Loucy (cell line): ENCODE measurements at regions not wholly inside any gene's neighbourhood (a gene's known extent, or its start where the extent isn't known, plus 50 kb on each side); places are given as distances from the start of the nearest gene placed in this dataset.

Source experiments
- H2AFZ ChIP-seq: fragments of 200-600 bp; sonication (generic); 2 replicates; pipeline ENCODE4 v1.6.0; 2016; ENCODE audit warnings: antibody characterized with exemption, mild to moderate bottlenecking, low read length, moderate library complexity
- H3F3A ChIP-seq: fragments of 200-600 bp; 2 replicates; pipeline ENCODE4 v1.6.0; 2016; ENCODE audit warnings: antibody characterized with exemption, low read depth, mild to moderate bottlenecking
- H3K27me3 ChIP-seq: fragments of 200-600 bp; sonication (generic); 2 replicates; pipeline ENCODE4 v1.6.1; 2014; ENCODE audit warnings: low read length, mild to moderate bottlenecking; ENCODE audit not compliant: insufficient read depth, poor library complexity, severe bottlenecking
- H3K36me3 ChIP-seq: fragments of 200-600 bp; sonication (generic); 2 replicates; pipeline ENCODE4 v1.6.1; 2016; ENCODE audit warnings: low read length; ENCODE audit not compliant: insufficient read depth
- H3K4me1 ChIP-seq: fragments of 200-600 bp; sonication (generic); 2 replicates; pipeline ENCODE4 v1.5.1; 2014; ENCODE audit warnings: low read length, mild to moderate bottlenecking; ENCODE audit not compliant: insufficient read depth, poor library complexity, severe bottlenecking
- H3K4me2 ChIP-seq: fragments of 200-600 bp; sonication (generic); 2 replicates; pipeline ENCODE4 v1.6.0; 2014; ENCODE audit warnings: antibody characterized with exemption, low read length, low read depth, mild to moderate bottlenecking; ENCODE audit not compliant: poor library complexity, severe bottlenecking
- H3K4me3 ChIP-seq: fragments of 200-600 bp; sonication (generic); 2 replicates; pipeline ENCODE4 v1.5.1; 2014; ENCODE audit warnings: low read length, mild to moderate bottlenecking, mixed read lengths; ENCODE audit not compliant: poor library complexity, severe bottlenecking
- H3K79me2 ChIP-seq: fragments of 200-600 bp; sonication (generic); 2 replicates; pipeline ENCODE4 v1.6.1; 2014; ENCODE audit warnings: low read length; ENCODE audit not compliant: insufficient read depth
- H3K9ac ChIP-seq: fragments of 200-600 bp; sonication (generic); 2 replicates; pipeline ENCODE4 v1.6.0; 2014; ENCODE audit warnings: mild to moderate bottlenecking, low read depth, low read length, moderate library complexity; ENCODE audit not compliant: poor library complexity, severe bottlenecking
- H3K9me2 ChIP-seq: fragments of 200-600 bp; sonication (generic); replicated peaks from 2 replicates; pipeline ENCODE4 v1.6.1; 2016; ENCODE audit warnings: low read depth, low read length, mixed read lengths
- H3K9me3 ChIP-seq: fragments of 200-600 bp; sonication (generic); 2 replicates; pipeline ENCODE4 v1.6.1; 2014; ENCODE audit warnings: mild to moderate bottlenecking, antibody characterized with exemption, low read length, low read depth; ENCODE audit not compliant: insufficient read depth
- H4K20me1 ChIP-seq: fragments of 200-600 bp; sonication (generic); 2 replicates; pipeline ENCODE4 v1.6.0; 2014; ENCODE audit warnings: antibody characterized with exemption, low read length, mild to moderate bottlenecking; ENCODE audit not compliant: insufficient read depth, poor library complexity, severe bottlenecking
- CTCF ChIP-seq: fragments of 200-600 bp; sonication (generic); conservative IDR thresholded peaks from 2 replicates; pipeline ENCODE4 v1.5.1; 2014; ENCODE audit warnings: mild to moderate bottlenecking, antibody characterized with exemption, low read length
- EZH2phosphoT487 ChIP-seq: fragments of 200-600 bp; IDR thresholded peaks from 2 replicates; pipeline ENCODE4 v1.6.1; 2018; ENCODE audit warnings: antibody characterized with exemption, mild to moderate bottlenecking, moderate library complexity, borderline replicate concordance

GRCh38 chr11:42890773-42891172, 421.0 kb upstream of the API5 start:
- TF ChIP-seq EZH2phosphoT487: no peak
- no peak for TF ChIP-seq CTCF
- no peaks in the 10 kb centered on the region for H3K9me3 ChIP-seq
- H3K9ac ChIP-seq: no peak overlapping the region
- H3K27me3 ChIP-seq: no peaks in the 10 kb centered on the region
- no peak overlapping the region for H3K4me3 ChIP-seq
- H3K79me2 ChIP-seq: no peaks in the 10 kb centered on the region
- no peaks in the 10 kb centered on the region for H3K4me1 ChIP-seq
- H3K36me3 ChIP-seq: no peaks in the 10 kb centered on the region
- H3K4me2 ChIP-seq: no peak overlapping the region
- no peaks in the 10 kb centered on the region for H3K9me2 ChIP-seq
- no peaks in the 10 kb centered on the region for H3F3A ChIP-seq
- H2AFZ ChIP-seq: no peak overlapping the region
- H4K20me1 ChIP-seq: no peaks in the 10 kb centered on the region

- Histone ChIP-seq H3K4me2 (no peak overlapping the region), H3K9ac (no peak overlapping the region), H3K27me3 (no peaks in the 10 kb centered on the region), H3K36me3 (no peaks in the 10 kb centered on the region), H3K9me2 (no peaks in the 10 kb centered on the region), H3K9me3 (no peaks in the 10 kb centered on the region), H3K79me2 (no peaks in the 10 kb centered on the region), H3K4me1 (no peaks in the 10 kb centered on the region), H2AFZ (no peak overlapping the region), H4K20me1 (no peaks in the 10 kb centered on the region), H3F3A (no peaks in the 10 kb centered on the region), H3K4me3 (no peak overlapping the region)
- TF ChIP-seq EZH2phosphoT487 (no peak), CTCF (no peak)
Measured at GRCh38 chr11:42901084-42901483, 410.7 kb upstream of the API5 start.

GRCh38 chr11:42906226-42906625, 405.6 kb upstream of the API5 start:
- no peak overlapping the region for H3K4me3 ChIP-seq
- no peak overlapping the region for H3K4me2 ChIP-seq
- no peak overlapping the region for H3K9ac ChIP-seq
- no peaks in the 10 kb centered on the region for H3K79me2 ChIP-seq
- H3F3A ChIP-seq: no peaks in the 10 kb centered on the region
- H4K20me1 ChIP-seq: no peaks in the 10 kb centered on the region
- H3K9me3 ChIP-seq: no peaks in the 10 kb centered on the region
- no peaks in the 10 kb centered on the region for H3K36me3 ChIP-seq
- H3K4me1 ChIP-seq: no peaks in the 10 kb centered on the region
- no peaks in the 10 kb centered on the region for H3K27me3 ChIP-seq
- no peaks in the 10 kb centered on the region for H3K9me2 ChIP-seq
- no peak overlapping the region for H2AFZ ChIP-seq
- TF ChIP-seq EZH2phosphoT487 (no peak), CTCF (no peak)
